LHCN-M2 (cell line): ENCODE measurements at regions not wholly inside any gene's neighbourhood (a gene's known extent, or its start where the extent isn't known, plus 50 kb on each side); places are given as distances from the start of the nearest gene placed in this dataset.
A peak's percentile ranks its signal among the peaks of the same experiment; 100 is the strongest.

Experiments
- DNase-seq: peaks from one replicate; pipeline ENCODE4 v3.0.0-alpha.2; 2012; ENCODE audit warnings: low read depth

GRCh38 chr1:90402893-90403849 lies 313.9 kb downstream of the BARHL2 start:
- DNase-seq = peak; percentile 98

GRCh38 chr1:90400131-90400530 lies 317.0 kb downstream of the BARHL2 start:
- DNase-seq = no peak

GRCh38 chr1:90396917-90397316 lies 320.2 kb downstream of the BARHL2 start:
- no peak for DNase-seq

GRCh38 chr1:90394247-90394646 lies 322.9 kb downstream of the BARHL2 start:
- DNase-seq = no peak

GRCh38 chr1:90393025-90393424 lies 324.1 kb downstream of the BARHL2 start:
- DNase-seq = peak; percentile 26

GRCh38 chr1:90391126-90391525 lies 326.0 kb downstream of the BARHL2 start:
- peak; percentile 19 for DNase-seq

- DNase-seq = no peak
Measured at GRCh38 chr1:90387805-90388204, 329.3 kb downstream of the BARHL2 start.

- peak; percentile 63 for DNase-seq
Measured at GRCh38 chr1:90386899-90387720, 330.0 kb downstream of the BARHL2 start.

GRCh38 chr1:90384193-90384592 lies 332.9 kb downstream of the BARHL2 start:
- no peak for DNase-seq

GRCh38 chr1:90382161-90382560 lies 334.9 kb downstream of the BARHL2 start:
- no peak for DNase-seq

- no peak for DNase-seq
Measured at GRCh38 chr1:90381598-90381997, 335.5 kb downstream of the BARHL2 start.

GRCh38 chr1:90371448-90371813 lies 345.7 kb downstream of the BARHL2 start:
- peak; percentile 19 for DNase-seq

- peak; percentile 82 for DNase-seq
Measured at GRCh38 chr1:90370686-90371447, 346.2 kb downstream of the BARHL2 start.

GRCh38 chr1:90362163-90362562 lies 354.9 kb downstream of the BARHL2 start:
- DNase-seq = no peak

- no peak for DNase-seq
Measured at GRCh38 chr1:90361026-90361425, 356.1 kb downstream of the BARHL2 start.

GRCh38 chr1:90359994-90360393 lies 357.1 kb downstream of the BARHL2 start:
- DNase-seq = no peak

GRCh38 chr1:90358448-90358847 lies 358.7 kb downstream of the BARHL2 start:
- DNase-seq = no peak

- DNase-seq = no peak
Measured at GRCh38 chr1:90357995-90358394, 359.1 kb downstream of the BARHL2 start.

- no peak for DNase-seq
Measured at GRCh38 chr1:90356991-90357390, 360.1 kb downstream of the BARHL2 start.

GRCh38 chr1:90356101-90356500 lies 361.0 kb downstream of the BARHL2 start:
- no peak for DNase-seq

GRCh38 chr1:90354704-90355103 lies 359.8 kb downstream of the ZNF326 start:
- DNase-seq = no peak

GRCh38 chr1:90351019-90351418 lies 356.1 kb downstream of the ZNF326 start:
- no peak for DNase-seq
